Endothelial cell of umbilical vein (primary cell): ENCODE measurements at regions not wholly inside any gene's neighbourhood (a gene's known extent, or its start where the extent isn't known, plus 50 kb on each side); places are given as distances from the start of the nearest gene placed in this dataset.
A peak's percentile ranks its signal among the peaks of the same experiment; 100 is the strongest.

Experiments used
- BruUV-seq: library from RNA; stranded (reverse); fragments of 400-500 nt; replicated peaks from 2 replicates; lab custom pipeline; 2021; lab: Mats Ljungman, UMichigan
- CTCF ChIA-PET: fragments of 300-600, 350-600 bp; sonication (Branson Sonifier 250); formaldehyde crosslinking; loops from one replicate; lab custom pipeline; 2021; ENCODE audit warnings: antibody characterized with exemption, inconsistent platforms; lab: Charles Lee
- POLR2A ChIA-PET: fragments of 300-600, 350-600 bp; sonication (Branson Sonifier 250); formaldehyde crosslinking; loops from one replicate; lab custom pipeline; 2021; ENCODE audit warnings: antibody characterized with exemption, inconsistent platforms; lab: Charles Lee
- DNase-seq: peaks from one replicate; pipeline ENCODE4 v3.0.0-alpha.2; 2011; ENCODE audit warnings: low read depth, low spot score
- FAIRE-seq: peaks from 2 replicates; lab custom pipeline; 2011; peaks lifted over from hg19 to GRCh38; lab: Jason Lieb, UNC
- H2AFZ ChIP-seq: 2 replicates; pipeline ENCODE4 v1.6.0; 2012; ENCODE audit warnings: low read depth, low read length, control low read depth, inconsistent platforms
- H3K27ac ChIP-seq: 2 replicates; pipeline ENCODE4 v1.5.1; 2011; ENCODE audit warnings: low read depth, mild to moderate bottlenecking, control low read depth, low read length, moderate library complexity; ENCODE audit not compliant: insufficient read depth
- H3K27me3 ChIP-seq, 2 experiments: 2 replicates each; pipeline versions ENCODE4 v1.6.0 to v1.6.1; 2011; ENCODE audit warnings: low read length in 2 of 2, mixed read lengths in 1 of 2; ENCODE audit not compliant: control insufficient read depth in 2 of 2, insufficient read depth in 2 of 2
- H3K36me3 ChIP-seq, 2 experiments: 2 replicates in 1 of 2; 3 replicates in 1 of 2; pipeline ENCODE4 v1.5.1; 2011; ENCODE audit warnings: low read length in 2 of 2, mild to moderate bottlenecking in 1 of 2, moderate library complexity in 1 of 2; ENCODE audit not compliant: control insufficient read depth in 2 of 2, insufficient read depth in 2 of 2; ENCODE audit errors: extremely low read depth in 1 of 2
- H3K4me1 ChIP-seq: 3 replicates; pipeline ENCODE4 v1.5.1; 2011; ENCODE audit warnings: mild to moderate bottlenecking, low read length; ENCODE audit not compliant: control insufficient read depth, insufficient read depth; ENCODE audit errors: extremely low read depth
- H3K4me2 ChIP-seq: 2 replicates; pipeline ENCODE4 v1.6.1; 2011; ENCODE audit warnings: low read length, control low read depth, mixed read lengths; ENCODE audit not compliant: insufficient read depth
- H3K4me3 ChIP-seq, 3 experiments: fragments of 200-600 bp in 1 of 3; sonication (generic), shearing (Covaris generic) in 1 of 3; replicated peaks in 1 of 3; 2 replicates each; pipeline ENCODE4 v1.5.1; 2011 to 2016; ENCODE audit warnings: control low read depth in 3 of 3, low read length in 3 of 3, mild to moderate bottlenecking in 2 of 3, inconsistent platforms in 1 of 3, low read depth in 1 of 3, moderate library complexity in 1 of 3; ENCODE audit not compliant: insufficient read depth in 1 of 3
- H3K79me2 ChIP-seq: 2 replicates; pipeline ENCODE4 v1.6.0; 2012; ENCODE audit warnings: low read length, inconsistent platforms; ENCODE audit not compliant: control insufficient read depth, insufficient read depth
- H3K9ac ChIP-seq: replicated peaks from 2 replicates; pipeline ENCODE3; 2011; ENCODE audit warnings: low read length, control low read depth; ENCODE audit not compliant: insufficient read depth; ENCODE audit errors: extremely low read depth
- H3K9me1 ChIP-seq: replicated peaks from 3 replicates; pipeline ENCODE4 v1.6.0; 2011; ENCODE audit warnings: mild to moderate bottlenecking, low read length; ENCODE audit not compliant: control insufficient read depth, insufficient read depth; ENCODE audit errors: extremely low read depth
- H3K9me3 ChIP-seq: replicated peaks from 2 replicates; pipeline ENCODE4 v1.5.1; 2012; ENCODE audit warnings: low read length, inconsistent platforms; ENCODE audit not compliant: control insufficient read depth, insufficient read depth
- H4K20me1 ChIP-seq: replicated peaks from 2 replicates; pipeline ENCODE3; 2011; ENCODE audit warnings: mild to moderate bottlenecking, low read length; ENCODE audit not compliant: control insufficient read depth, insufficient read depth; ENCODE audit errors: extremely low read depth
- CTCF ChIP-seq, 2 donors: IDR thresholded peaks; 1 replicate in 1 of 2; 2 replicates in 1 of 2; pipeline ENCODE4 v1.5.1; 2011; ENCODE audit warnings: low read length in 2 of 2, mild to moderate bottlenecking in 2 of 2, moderate library complexity in 2 of 2, control low read depth in 1 of 2, inconsistent platforms in 1 of 2, low read depth in 1 of 2; ENCODE audit not compliant: insufficient read depth in 1 of 2; ENCODE audit errors: extremely low read depth in 1 of 2
- EZH2 ChIP-seq: IDR thresholded peaks from 2 replicates; pipeline ENCODE4 v1.6.1; 2012; ENCODE audit warnings: borderline replicate concordance, low read depth, mild to moderate bottlenecking, moderate library complexity, low read length, inconsistent platforms; ENCODE audit not compliant: severe bottlenecking
- FOS ChIP-seq: IDR thresholded peaks from 2 replicates; pipeline ENCODE4 v1.6.1; 2011; ENCODE audit warnings: mild to moderate bottlenecking, low read length, moderate library complexity, borderline replicate concordance; ENCODE audit not compliant: insufficient read depth
- GATA2 ChIP-seq: IDR thresholded peaks from 2 replicates; pipeline ENCODE4 v1.7.0; 2011; ENCODE audit warnings: low read depth, mild to moderate bottlenecking, moderate library complexity, mixed read lengths, low read length; ENCODE audit not compliant: insufficient read length, insufficient read depth
- JUN ChIP-seq: IDR thresholded peaks from 2 replicates; pipeline ENCODE4 v1.6.1; 2011; ENCODE audit warnings: borderline replicate concordance, low read depth; ENCODE audit not compliant: insufficient read length, insufficient read depth
- MYC ChIP-seq: IDR thresholded peaks from one replicate; pipeline ENCODE4 v1.6.1; 2011; ENCODE audit warnings: mild to moderate bottlenecking, low read depth, low read length
- POLR2A ChIP-seq: IDR thresholded peaks from 2 replicates; pipeline ENCODE4 v1.6.1; 2012; ENCODE audit warnings: low read depth, mild to moderate bottlenecking, control low read depth, low read length
- POLR2AphosphoS5 ChIP-seq: IDR thresholded peaks from 2 replicates; pipeline ENCODE4 v1.6.1; 2012; ENCODE audit warnings: low read depth, mild to moderate bottlenecking, control low read depth, low read length, moderate library complexity; ENCODE audit not compliant: insufficient read depth
- dilution Hi-C: fragments of 300-500 bp; cut with MboI; formaldehyde crosslinking; loops from one replicate; pipeline ENCODE4 v1.15.0; 2019; ENCODE audit warnings: low sequenced_read_pairs; ENCODE audit not compliant: extremely low pct_ligation_motif_present
- intact Hi-C: fragments of 100-400 bp; cut with micrococcal nuclease; formaldehyde crosslinking; loops from one replicate; pipeline ENCODE4 v1.10.0; 2022
- TF ChIP-seq, protein P1 (sequence below): IDR thresholded peaks from 2 replicates; pipeline ENCODE4 v1.6.1; 2011; ENCODE audit not compliant: insufficient read depth, insufficient read length

DNA sequence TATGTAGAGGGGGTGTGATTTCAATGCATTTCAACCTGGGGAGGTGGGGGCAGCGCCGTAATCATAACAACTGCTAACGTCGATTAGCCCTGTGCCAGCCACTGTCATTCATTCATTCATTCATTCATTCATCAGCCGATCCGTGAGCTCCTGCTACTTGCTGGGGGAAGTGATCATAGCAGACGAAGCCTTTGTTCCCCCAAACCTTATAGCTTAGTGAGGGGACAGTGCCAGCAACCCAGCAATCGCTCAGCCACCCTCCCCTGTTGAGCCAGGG is 106.5 kb upstream of the GSE1 start:
- H3K36me3 ChIP-seq: no peaks in the 10 kb centered on the region
- ChIA-PET POLR2A (no interaction called here), CTCF (interaction anchor here (1.2 kb wide), 1 partner anchor 12 kb away, joined by 3 read pairs; no protein-coding TSS in a partner anchor)
- H3K4me1 ChIP-seq: no peaks in the 10 kb centered on the region
- TF ChIP-seq CTCF (IDR thresholded peaks at IDR 0.05; ENCODE audit: extremely low read depth in 1 of 2, insufficient read depth in 1 of 2, low read depth in 1 of 2, low read length in 2 of 2): no peak
- no peak overlapping the region for H3K4me2 ChIP-seq
- no peaks in the 10 kb centered on the region for H3K9me1 ChIP-seq
- H3K4me3 ChIP-seq: no peak overlapping the region
- no peaks in the 10 kb centered on the region for H4K20me1 ChIP-seq
- DNase-seq (no peak), FAIRE-seq (no peak)
- no peak overlapping the region for H2AFZ ChIP-seq
- H3K27ac ChIP-seq: no peak overlapping the region
- no peaks in the 10 kb centered on the region for H3K27me3 ChIP-seq
- no peaks in the 10 kb centered on the region for H3K79me2 ChIP-seq
- intact Hi-C loops: no loop called here
- H3K9ac ChIP-seq: no peak overlapping the region
- BruUV-seq: no TSS peak
- H3K9me3 ChIP-seq: no peaks in the 10 kb centered on the region
- dilution Hi-C loops: no loop called here

GRCh38 chr16:85507342-85507741 is 105.8 kb upstream of the GSE1 start:
- Histone ChIP-seq H4K20me1 (no peaks in the 10 kb centered on the region), H3K79me2 (no peaks in the 10 kb centered on the region), H3K4me3 (no peak overlapping the region), H3K27ac (no peak overlapping the region), H3K4me1 (no peaks in the 10 kb centered on the region), H3K9me3 (no peaks in the 10 kb centered on the region), H3K36me3 (no peaks in the 10 kb centered on the region), H3K27me3 (no peaks in the 10 kb centered on the region), H3K9ac (no peak overlapping the region), H2AFZ (no peak overlapping the region), H3K9me1 (no peaks in the 10 kb centered on the region), H3K4me2 (no peak overlapping the region)
- CTCF ChIA-PET: interaction anchor here (1.2 kb wide), 1 partner anchor 13 kb away, joined by 3 read pairs; no protein-coding TSS in a partner anchor
- POLR2A ChIA-PET: no interaction called here
- TF ChIP-seq CTCF (IDR thresholded peaks at IDR 0.05; ENCODE audit: extremely low read depth in 1 of 2, insufficient read depth in 1 of 2, low read depth in 1 of 2, low read length in 2 of 2): no peak
- TF ChIP-seq FOS: no peak
- no peak for TF ChIP-seq MYC
- no peak for TF ChIP-seq JUN
- TF ChIP-seq, protein P1, sequence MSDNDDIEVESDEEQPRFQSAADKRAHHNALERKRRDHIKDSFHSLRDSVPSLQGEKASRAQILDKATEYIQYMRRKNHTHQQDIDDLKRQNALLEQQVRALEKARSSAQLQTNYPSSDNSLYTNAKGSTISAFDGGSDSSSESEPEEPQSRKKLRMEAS: no peak
- no peak for TF ChIP-seq POLR2A
- no peak for TF ChIP-seq POLR2AphosphoS5
- TF ChIP-seq EZH2: no peak
- no peak for TF ChIP-seq GATA2
- dilution Hi-C loops: no loop called here
- intact Hi-C loops: no loop called here
- peak; percentile 31 for DNase-seq
- BruUV-seq: no TSS peak
- no peak for FAIRE-seq
